ENCODE measurements at regions not wholly inside any gene's neighbourhood (a gene's known extent, or its start where the extent isn't known, plus 50 kb on each side); places are given as distances from the start of the nearest gene placed in this dataset.

DNA sequence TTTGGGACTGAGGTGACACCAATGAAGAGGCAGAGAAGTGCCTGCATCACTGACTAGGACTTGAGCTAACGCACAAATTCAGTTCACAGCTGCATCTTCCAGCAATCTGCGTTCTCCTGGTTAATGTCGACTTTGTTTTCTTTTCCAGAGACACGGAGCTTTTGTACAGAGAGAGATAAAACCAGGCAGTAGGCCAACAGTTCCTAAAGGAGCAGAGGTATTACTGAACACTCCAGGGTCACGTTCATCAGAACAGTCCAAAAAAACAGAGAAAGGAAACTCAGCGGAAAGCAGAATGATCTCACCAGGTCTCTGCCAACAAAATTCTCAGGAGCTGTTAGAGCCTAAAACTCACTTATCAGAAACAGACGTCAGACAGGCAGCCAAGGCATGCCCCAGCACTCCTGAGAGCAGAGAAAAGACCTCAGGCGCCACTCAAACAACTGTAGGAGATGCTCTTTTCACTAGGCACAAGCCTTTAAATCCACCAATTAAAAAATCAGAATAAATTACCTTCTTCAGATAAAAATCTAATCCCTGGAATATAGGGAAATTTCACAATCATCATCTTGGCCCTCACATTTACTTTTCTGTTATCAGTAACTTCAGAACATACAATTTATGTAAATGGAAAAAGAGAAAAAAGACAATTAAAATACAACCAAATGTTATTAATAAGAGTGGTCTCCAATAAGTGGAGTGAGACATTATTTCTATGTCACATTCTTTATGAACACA is 95.9 kb upstream of the SPTBN1 start:
- Histone ChIP-seq H3K27ac (ENCODE audit: low read length) (peak overlapping the region; percentile 74), H3K27me3 (ENCODE audit: control insufficient read depth, insufficient read depth, low read length) (no peaks in the 10 kb centered on the region), H3K4me1 (ENCODE audit: control insufficient read depth, insufficient read depth, low read length) (peaks cover 5% of the 10 kb centered on the region), H3K4me3 (ENCODE audit: low read length) (no peak overlapping the region), H3K9me3 (replicated peaks; ENCODE audit: control insufficient read depth, low read depth, low read length) (peaks cover 4% of the 10 kb centered on the region), H3K36me3 (ENCODE audit: control insufficient read depth, insufficient read depth, low read length) (no peaks in the 10 kb centered on the region)
- WGBS (ENCODE audit: insufficient coverage) = 23% methylated on average over 2 of the region's 8 CpGs
- peak; percentile 94 for DNase-seq

DNA sequence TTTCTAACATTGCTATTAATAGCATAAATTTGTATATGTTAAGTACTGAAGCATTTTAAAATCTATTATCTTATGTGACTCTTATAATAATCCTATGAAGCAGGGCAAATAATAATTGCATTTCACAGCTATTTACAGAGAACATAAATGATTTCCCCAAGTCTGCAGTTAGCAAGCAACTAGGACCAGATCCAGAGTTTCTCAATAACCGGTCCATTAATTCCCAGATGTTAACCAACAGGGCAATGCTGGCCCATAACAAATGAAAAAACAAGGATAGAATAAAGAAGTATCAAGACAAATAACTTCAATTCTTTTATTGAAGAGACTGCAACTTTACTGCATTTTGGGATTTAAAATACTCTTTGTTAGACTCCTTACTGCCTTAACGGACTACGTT is 91.7 kb upstream of the SPTBN1 start:
- Histone ChIP-seq H3K27ac (ENCODE audit: low read length) (no peak overlapping the region), H3K4me1 (ENCODE audit: control insufficient read depth, insufficient read depth, low read length) (peaks cover 3% of the 10 kb centered on the region), H3K9me3 (replicated peaks; ENCODE audit: control insufficient read depth, low read depth, low read length) (peaks cover 21% of the 10 kb centered on the region), H3K27me3 (ENCODE audit: control insufficient read depth, insufficient read depth, low read length) (no peaks in the 10 kb centered on the region), H3K4me3 (ENCODE audit: low read length) (no peak overlapping the region), H3K36me3 (ENCODE audit: control insufficient read depth, insufficient read depth, low read length) (no peaks in the 10 kb centered on the region)
- no peak for DNase-seq
- WGBS (ENCODE audit: insufficient coverage) = no CpG with 5 or more reads among the region's 3 CpGs

DNA sequence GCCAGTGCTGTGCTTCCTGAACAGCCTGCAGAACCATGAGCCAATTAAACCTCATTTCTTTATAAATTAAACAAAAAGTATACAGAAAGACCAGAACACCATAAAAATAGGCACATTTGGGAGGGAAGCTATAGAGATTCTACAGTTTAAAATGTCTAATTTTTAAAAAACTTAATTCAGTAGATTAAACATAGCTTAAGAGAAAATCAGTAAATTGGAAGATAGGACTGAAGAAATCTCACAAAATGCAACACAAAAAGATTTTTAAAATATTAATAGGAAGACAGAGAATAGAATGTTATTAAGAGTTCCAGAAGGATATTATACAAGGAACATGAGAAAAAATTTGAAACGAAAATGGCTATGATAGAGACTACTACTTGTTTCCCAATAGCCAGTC is 90.5 kb upstream of the SPTBN1 start:
- H3K4me1 ChIP-seq (ENCODE audit: control insufficient read depth, insufficient read depth, low read length) = peaks cover 2% of the 10 kb centered on the region
- no peak for DNase-seq
- H3K4me3 ChIP-seq (ENCODE audit: low read length) = no peak overlapping the region
- H3K36me3 ChIP-seq (ENCODE audit: control insufficient read depth, insufficient read depth, low read length) = no peaks in the 10 kb centered on the region
- no peak overlapping the region for H3K27ac ChIP-seq (ENCODE audit: low read length)
- peaks cover 21% of the 10 kb centered on the region for H3K9me3 ChIP-seq (replicated peaks; ENCODE audit: control insufficient read depth, low read depth, low read length)
- no CpG with 5 or more reads among the region's 1 CpG for WGBS (ENCODE audit: insufficient coverage)
- no peaks in the 10 kb centered on the region for H3K27me3 ChIP-seq (ENCODE audit: control insufficient read depth, insufficient read depth, low read length)

DNA sequence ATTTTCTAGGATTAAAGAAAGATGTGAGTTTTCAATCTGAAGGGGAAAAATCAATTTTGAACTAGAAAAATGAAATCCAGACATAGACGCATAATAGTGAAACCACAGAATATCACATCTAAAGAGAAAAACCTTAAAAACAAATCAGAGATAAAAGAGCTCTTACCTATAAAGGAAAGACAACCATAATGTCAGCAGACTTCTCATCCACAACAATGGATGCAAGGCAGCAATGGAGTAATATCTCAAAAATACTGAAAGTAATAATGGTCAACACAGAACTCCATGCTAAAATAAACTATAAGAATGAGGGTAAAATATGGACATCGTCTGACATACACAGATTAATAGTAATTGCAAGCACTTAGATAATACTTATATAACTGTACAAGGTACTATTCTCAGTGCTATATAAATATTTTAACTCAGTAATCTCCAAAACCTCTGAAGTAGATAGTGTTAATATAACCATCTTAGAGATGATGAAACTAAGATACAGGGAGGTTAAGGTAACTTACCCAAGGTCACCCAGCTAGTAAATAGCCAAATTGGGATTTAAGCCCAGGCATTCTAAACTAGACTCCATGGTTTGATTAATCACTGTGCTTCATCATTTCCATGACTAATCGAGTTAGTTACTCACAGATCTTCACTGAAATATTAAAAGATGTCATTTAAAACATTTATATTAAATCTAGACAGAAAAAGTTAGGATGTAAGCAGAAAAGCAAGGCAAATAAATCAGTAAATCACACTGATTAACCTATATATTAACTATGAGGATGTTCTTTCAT is 89.4 kb upstream of the SPTBN1 start:
- no peaks in the 10 kb centered on the region for H3K36me3 ChIP-seq (ENCODE audit: control insufficient read depth, insufficient read depth, low read length)
- WGBS (ENCODE audit: insufficient coverage) = no CpG with 5 or more reads among the region's 3 CpGs
- H3K4me3 ChIP-seq (ENCODE audit: low read length) = no peak overlapping the region
- no peaks in the 10 kb centered on the region for H3K27me3 ChIP-seq (ENCODE audit: control insufficient read depth, insufficient read depth, low read length)
- peaks cover 12% of the 10 kb centered on the region for H3K4me1 ChIP-seq (ENCODE audit: control insufficient read depth, insufficient read depth, low read length)
- DNase-seq = no peak
- H3K9me3 ChIP-seq (replicated peaks; ENCODE audit: control insufficient read depth, low read depth, low read length) = peaks cover 21% of the 10 kb centered on the region
- no peak overlapping the region for H3K27ac ChIP-seq (ENCODE audit: low read length)

DNA sequence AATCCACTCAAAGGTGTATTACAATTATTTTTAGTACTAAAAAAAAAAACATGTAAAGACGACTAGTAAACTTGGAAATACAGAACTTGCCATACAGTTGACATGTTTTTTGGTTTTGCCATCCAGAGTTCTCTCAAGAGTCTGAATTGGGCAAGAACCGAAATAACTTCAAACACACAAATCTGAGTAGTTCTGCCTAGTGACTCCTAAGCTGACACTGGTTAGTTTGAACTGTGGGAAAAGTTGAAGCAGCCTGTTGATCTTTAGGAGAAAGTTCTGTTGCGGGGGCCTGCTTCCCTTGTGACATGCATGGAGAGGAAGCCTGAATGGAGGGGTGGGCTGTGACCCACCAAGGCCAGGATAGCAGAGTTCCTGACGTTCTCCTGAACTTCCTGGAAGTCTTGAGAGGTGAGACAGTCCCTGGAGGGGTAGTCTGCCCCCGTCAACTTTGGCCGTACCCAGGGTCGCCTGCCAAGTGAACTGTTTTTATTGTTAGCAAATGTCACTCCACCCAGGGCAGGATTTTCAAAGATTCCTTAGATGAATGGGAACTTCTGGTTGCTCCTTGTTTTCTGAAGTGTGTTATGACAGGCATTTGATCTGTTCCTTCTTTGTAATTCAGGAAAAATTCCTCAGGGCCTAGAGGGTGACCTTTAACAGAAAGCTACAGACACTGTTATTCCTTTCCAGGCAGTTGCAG is 85.6 kb upstream of the SPTBN1 start:
- Histone ChIP-seq H3K27me3 (ENCODE audit: control insufficient read depth, insufficient read depth, low read length) (no peaks in the 10 kb centered on the region), H3K9me3 (replicated peaks; ENCODE audit: control insufficient read depth, low read depth, low read length) (peaks cover 15% of the 10 kb centered on the region), H3K4me3 (ENCODE audit: low read length) (no peak overlapping the region), H3K4me1 (ENCODE audit: control insufficient read depth, insufficient read depth, low read length) (peaks cover 28% of the 10 kb centered on the region), H3K27ac (ENCODE audit: low read length) (peak overlapping the region; percentile 8), H3K36me3 (ENCODE audit: control insufficient read depth, insufficient read depth, low read length) (no peaks in the 10 kb centered on the region)
- WGBS (ENCODE audit: insufficient coverage) = 38% methylated on average over 5 of the region's 7 CpGs
- DNase-seq = no peak

DNA sequence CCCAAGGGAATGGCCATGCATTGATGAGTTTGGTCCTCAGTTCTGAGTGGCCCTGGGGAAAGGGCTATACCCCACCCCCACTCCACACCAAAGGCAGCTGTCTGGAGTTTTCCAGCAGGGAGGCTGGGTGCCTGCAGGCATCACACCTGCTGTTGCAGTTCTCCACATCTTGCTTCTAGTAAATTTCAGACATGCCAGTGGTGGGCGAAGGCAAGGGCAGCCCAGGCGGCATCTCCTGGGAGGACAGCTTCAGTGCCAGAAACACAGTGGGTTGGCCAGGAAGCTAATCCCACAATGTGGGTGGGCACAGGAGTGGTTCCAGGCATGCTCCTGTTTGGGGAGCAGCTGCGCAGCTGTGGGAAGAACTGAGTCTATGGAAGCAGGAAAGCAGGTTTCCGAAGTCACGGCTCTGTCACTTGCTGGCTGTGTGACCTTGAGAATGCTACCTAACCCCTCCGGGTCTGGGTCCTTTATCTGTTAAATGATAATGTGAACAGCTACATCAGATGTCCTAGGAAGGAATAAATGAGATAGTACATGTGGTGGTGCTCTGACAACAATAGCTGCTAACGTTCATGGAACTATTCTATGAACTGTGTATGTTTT is 84.6 kb upstream of the SPTBN1 start:
- Histone ChIP-seq H3K4me3 (ENCODE audit: low read length) (no peak overlapping the region), H3K27me3 (ENCODE audit: control insufficient read depth, insufficient read depth, low read length) (no peaks in the 10 kb centered on the region), H3K4me1 (ENCODE audit: control insufficient read depth, insufficient read depth, low read length) (peaks cover 28% of the 10 kb centered on the region), H3K36me3 (ENCODE audit: control insufficient read depth, insufficient read depth, low read length) (no peaks in the 10 kb centered on the region), H3K9me3 (replicated peaks; ENCODE audit: control insufficient read depth, low read depth, low read length) (peaks cover 7% of the 10 kb centered on the region), H3K27ac (ENCODE audit: low read length) (peak overlapping the region; percentile 33)
- 71% methylated on average over 6 of the region's 7 CpGs for WGBS (ENCODE audit: insufficient coverage)
- DNase-seq = peak; percentile 79

DNA sequence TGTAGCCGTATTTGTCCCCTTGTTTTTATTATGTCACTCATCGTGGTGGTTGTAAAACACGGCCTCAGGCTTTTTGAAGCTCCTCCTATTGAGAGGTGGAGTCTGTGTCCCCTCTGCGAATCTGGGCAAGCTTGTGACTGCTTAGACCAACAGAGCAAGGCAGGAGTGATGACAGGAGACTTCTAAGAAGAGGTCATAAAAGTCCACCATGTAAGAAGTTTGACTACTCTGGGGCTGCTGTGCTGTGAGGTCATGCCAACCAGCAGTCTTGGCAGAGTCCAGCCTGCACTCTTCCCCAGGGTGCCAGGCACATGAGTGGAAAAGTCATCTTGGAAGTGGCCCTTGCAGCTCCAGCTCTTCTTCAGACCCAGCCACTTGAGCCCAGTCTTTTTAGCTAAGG is 83.8 kb upstream of the SPTBN1 start:
- H3K36me3 ChIP-seq (ENCODE audit: control insufficient read depth, insufficient read depth, low read length) = no peaks in the 10 kb centered on the region
- no peaks in the 10 kb centered on the region for H3K27me3 ChIP-seq (ENCODE audit: control insufficient read depth, insufficient read depth, low read length)
- DNase-seq = no peak
- H3K4me1 ChIP-seq (ENCODE audit: control insufficient read depth, insufficient read depth, low read length) = peaks cover 28% of the 10 kb centered on the region
- H3K4me3 ChIP-seq (ENCODE audit: low read length) = no peak overlapping the region
- WGBS (ENCODE audit: insufficient coverage) = 83% methylated on average over 2 of the region's 4 CpGs
- H3K9me3 ChIP-seq (replicated peaks; ENCODE audit: control insufficient read depth, low read depth, low read length) = peaks cover 4% of the 10 kb centered on the region
- peak overlapping the region; percentile 33 for H3K27ac ChIP-seq (ENCODE audit: low read length)

DNA sequence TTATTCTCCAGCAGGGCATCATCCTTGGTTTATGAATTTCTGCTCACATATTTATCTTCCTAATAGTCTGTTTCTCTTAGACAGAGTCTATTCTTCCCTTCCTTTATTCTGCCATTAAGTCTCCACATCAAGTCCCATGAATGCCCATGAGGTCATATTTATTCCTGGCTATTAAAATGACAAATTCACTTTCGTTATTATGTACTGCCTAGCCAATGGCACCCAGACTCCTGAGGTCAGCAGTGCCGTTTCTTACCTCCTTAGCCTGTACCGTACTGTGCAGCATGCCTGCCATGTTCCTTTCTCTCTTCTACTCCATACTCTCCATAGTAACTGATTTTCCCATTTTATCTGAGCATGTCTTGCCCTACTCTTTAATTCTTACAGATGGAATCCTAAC is 82.3 kb upstream of the SPTBN1 start:
- H3K4me3 ChIP-seq (ENCODE audit: low read length) = no peak overlapping the region
- no peak overlapping the region for H3K27ac ChIP-seq (ENCODE audit: low read length)
- H3K27me3 ChIP-seq (ENCODE audit: control insufficient read depth, insufficient read depth, low read length) = no peaks in the 10 kb centered on the region
- DNase-seq = no peak
- H3K9me3 ChIP-seq (replicated peaks; ENCODE audit: control insufficient read depth, low read depth, low read length) = no peaks in the 10 kb centered on the region
- peaks cover 35% of the 10 kb centered on the region for H3K4me1 ChIP-seq (ENCODE audit: control insufficient read depth, insufficient read depth, low read length)
- H3K36me3 ChIP-seq (ENCODE audit: control insufficient read depth, insufficient read depth, low read length) = no peaks in the 10 kb centered on the region
- WGBS (ENCODE audit: insufficient coverage) = 82% methylated on average over 3 of the region's 3 CpGs

DNA sequence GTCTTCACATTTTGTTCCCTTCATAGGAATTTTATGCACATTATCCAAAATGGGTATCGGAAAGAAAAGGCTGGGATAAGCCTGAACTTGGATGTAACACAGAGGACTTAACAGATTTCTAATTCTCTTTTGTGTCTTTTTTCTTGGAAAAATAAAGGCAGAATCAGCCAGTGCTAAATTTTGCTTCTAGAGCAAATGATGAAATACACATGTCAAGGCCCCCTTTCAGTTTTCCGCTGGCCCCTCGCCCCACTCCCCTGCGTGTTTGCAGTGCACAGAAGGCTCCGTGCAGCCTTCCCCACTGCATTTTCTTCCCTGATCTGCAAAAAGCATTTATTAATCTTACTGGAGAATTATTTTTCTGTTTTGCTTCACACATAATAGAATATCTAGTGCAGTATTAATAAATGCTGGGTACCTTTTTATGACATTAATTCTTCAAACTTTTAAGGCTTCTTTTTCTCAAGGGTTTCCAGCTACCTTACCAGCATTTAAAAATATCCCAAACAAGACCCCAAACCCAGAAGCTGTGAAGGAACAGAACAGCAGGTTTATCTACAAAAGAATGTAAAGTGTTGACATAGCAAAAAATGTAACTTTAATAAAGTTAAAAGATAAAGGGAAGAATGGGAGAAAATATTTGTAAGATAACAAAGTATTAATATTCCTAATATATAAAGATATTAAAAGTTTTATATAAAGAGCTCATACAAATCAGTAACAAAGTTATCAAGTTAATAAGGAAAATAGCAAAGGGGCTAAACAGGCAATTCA is 81.3 kb upstream of the SPTBN1 start:
- Histone ChIP-seq H3K4me3 (ENCODE audit: low read length) (no peak overlapping the region), H3K27ac (ENCODE audit: low read length) (no peak overlapping the region), H3K4me1 (ENCODE audit: control insufficient read depth, insufficient read depth, low read length) (peaks cover 35% of the 10 kb centered on the region), H3K9me3 (replicated peaks; ENCODE audit: control insufficient read depth, low read depth, low read length) (no peaks in the 10 kb centered on the region), H3K36me3 (ENCODE audit: control insufficient read depth, insufficient read depth, low read length) (no peaks in the 10 kb centered on the region), H3K27me3 (ENCODE audit: control insufficient read depth, insufficient read depth, low read length) (no peaks in the 10 kb centered on the region)
- peak; percentile 63 for DNase-seq
- WGBS (ENCODE audit: insufficient coverage) = 23% methylated on average over 3 of the region's 5 CpGs

Measured in muscle of leg (tissue), 3 donors.